ENCODE measurements at regions not wholly inside any gene's neighbourhood (a gene's known extent, or its start where the extent isn't known, plus 50 kb on each side); places are given as distances from the start of the nearest gene placed in this dataset.

GRCh38 chr13:69010789-69011188, 1096.8 kb upstream of the ATXN8OS start:
- TF ChIP-seq POLR2A (IDR thresholded peaks at IDR 0.05) = no peak
- no peak for TF ChIP-seq EP300 (IDR thresholded peaks at IDR 0.05)
